DOHH2 (cell line): ENCODE measurements at regions not wholly inside any gene's neighbourhood (a gene's known extent, or its start where the extent isn't known, plus 50 kb on each side); places are given as distances from the start of the nearest gene placed in this dataset.

ENCODE experiments used
- EZH2phosphoT487 ChIP-seq: fragments of 200-600 bp; sonication (generic); IDR thresholded peaks from 2 replicates; pipeline ENCODE4 v1.6.1; 2017; ENCODE audit warnings: borderline replicate concordance, mild to moderate bottlenecking, antibody characterized with exemption, low read length, moderate library complexity, mixed read lengths
- TF ChIP-seq, protein P1 (sequence below): fragments of 200-600 bp; sonication (generic); IDR thresholded peaks from one replicate; pipeline ENCODE4 v1.5.1; 2014; ENCODE audit warnings: antibody characterized with exemption, mild to moderate bottlenecking, low read depth, low read length; ENCODE audit not compliant: poor library complexity, severe bottlenecking

DNA sequence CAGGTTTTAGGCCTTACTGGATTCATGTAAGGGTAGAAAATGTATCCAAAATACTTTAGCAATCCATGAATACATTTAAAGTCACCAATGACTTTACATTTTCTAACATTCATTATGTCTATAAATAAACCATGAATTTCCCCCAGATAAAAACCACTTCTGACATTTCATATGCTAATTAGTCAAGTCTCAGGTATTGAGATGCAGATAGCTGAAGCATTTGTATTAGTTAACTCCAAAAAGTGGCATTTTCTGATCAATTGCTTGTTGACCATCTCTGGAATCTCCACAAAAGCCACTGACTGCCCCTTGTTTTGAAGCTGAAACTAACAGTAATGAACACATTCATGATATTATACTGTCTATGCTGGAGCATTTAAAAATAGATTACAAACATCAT lies 68.4 kb upstream of the RAP2B start:
- TF ChIP-seq, protein P1, sequence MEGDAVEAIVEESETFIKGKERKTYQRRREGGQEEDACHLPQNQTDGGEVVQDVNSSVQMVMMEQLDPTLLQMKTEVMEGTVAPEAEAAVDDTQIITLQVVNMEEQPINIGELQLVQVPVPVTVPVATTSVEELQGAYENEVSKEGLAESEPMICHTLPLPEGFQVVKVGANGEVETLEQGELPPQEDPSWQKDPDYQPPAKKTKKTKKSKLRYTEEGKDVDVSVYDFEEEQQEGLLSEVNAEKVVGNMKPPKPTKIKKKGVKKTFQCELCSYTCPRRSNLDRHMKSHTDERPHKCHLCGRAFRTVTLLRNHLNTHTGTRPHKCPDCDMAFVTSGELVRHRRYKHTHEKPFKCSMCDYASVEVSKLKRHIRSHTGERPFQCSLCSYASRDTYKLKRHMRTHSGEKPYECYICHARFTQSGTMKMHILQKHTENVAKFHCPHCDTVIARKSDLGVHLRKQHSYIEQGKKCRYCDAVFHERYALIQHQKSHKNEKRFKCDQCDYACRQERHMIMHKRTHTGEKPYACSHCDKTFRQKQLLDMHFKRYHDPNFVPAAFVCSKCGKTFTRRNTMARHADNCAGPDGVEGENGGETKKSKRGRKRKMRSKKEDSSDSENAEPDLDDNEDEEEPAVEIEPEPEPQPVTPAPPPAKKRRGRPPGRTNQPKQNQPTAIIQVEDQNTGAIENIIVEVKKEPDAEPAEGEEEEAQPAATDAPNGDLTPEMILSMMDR = no peak
- TF ChIP-seq EZH2phosphoT487 = no peak
